ENCODE measurements at regions not wholly inside any gene's neighbourhood (a gene's known extent, or its start where the extent isn't known, plus 50 kb on each side); places are given as distances from the start of the nearest gene placed in this dataset.

- no peak for DNase-seq
Observed at GRCh38 chr10:105702211-105702610, 1061.1 kb downstream of the SORCS3 start.

- no peak for DNase-seq
Observed at GRCh38 chr10:105700218-105700617, 1059.1 kb downstream of the SORCS3 start.

- no peak for DNase-seq
Observed at GRCh38 chr10:105699504-105699903, 1058.4 kb downstream of the SORCS3 start.

- no peak for DNase-seq
Observed at GRCh38 chr10:105698592-105698991, 1057.5 kb downstream of the SORCS3 start.

GRCh38 chr10:105697290-105697780 lies 1056.2 kb downstream of the SORCS3 start:
- no peak for DNase-seq

GRCh38 chr10:105691811-105692210 lies 1050.7 kb downstream of the SORCS3 start:
- DNase-seq: no peak

- no peak for DNase-seq
Observed at GRCh38 chr10:105682911-105683310, 1041.8 kb downstream of the SORCS3 start.

- no peak for DNase-seq
Observed at GRCh38 chr10:105681051-105681450, 1040.0 kb downstream of the SORCS3 start.

- DNase-seq: no peak
Observed at GRCh38 chr10:105679781-105680180, 1038.7 kb downstream of the SORCS3 start.

- DNase-seq: no peak
Observed at GRCh38 chr10:105675333-105675732, 1034.2 kb downstream of the SORCS3 start.

GRCh38 chr10:105674448-105674847 lies 1033.4 kb downstream of the SORCS3 start:
- DNase-seq: no peak

GRCh38 chr10:105658696-105659095 lies 1017.6 kb downstream of the SORCS3 start:
- DNase-seq: no peak

GRCh38 chr10:105656856-105657255 lies 1015.8 kb downstream of the SORCS3 start:
- DNase-seq: no peak

GRCh38 chr10:105650306-105650705 lies 1009.2 kb downstream of the SORCS3 start:
- no peak for DNase-seq

- DNase-seq: no peak
Observed at GRCh38 chr10:105647354-105647753, 1006.3 kb downstream of the SORCS3 start.

GRCh38 chr10:105644978-105645377 lies 1003.9 kb downstream of the SORCS3 start:
- no peak for DNase-seq

- no peak for DNase-seq
Observed at GRCh38 chr10:105644559-105644958, 1003.5 kb downstream of the SORCS3 start.

- no peak for DNase-seq
Observed at GRCh38 chr10:105644091-105644490, 1003.0 kb downstream of the SORCS3 start.

GRCh38 chr10:105643660-105644059 lies 1002.6 kb downstream of the SORCS3 start:
- DNase-seq: no peak

- DNase-seq: no peak
Observed at GRCh38 chr10:105634281-105634680, 993.2 kb downstream of the SORCS3 start.

GRCh38 chr10:105615715-105616365 lies 974.8 kb downstream of the SORCS3 start:
- DNase-seq: no peak

GRCh38 chr10:105611244-105611798 lies 970.2 kb downstream of the SORCS3 start:
- DNase-seq: no peak

- no peak for DNase-seq
Observed at GRCh38 chr10:105609451-105609850, 968.4 kb downstream of the SORCS3 start.

GRCh38 chr10:105605918-105606317 lies 964.8 kb downstream of the SORCS3 start:
- no peak for DNase-seq

GRCh38 chr10:105605104-105605503 lies 964.0 kb downstream of the SORCS3 start:
- no peak for DNase-seq

Measured in SW 1271 (cell line).